ENCODE measurements at regions not wholly inside any gene's neighbourhood (a gene's known extent, or its start where the extent isn't known, plus 50 kb on each side); places are given as distances from the start of the nearest gene placed in this dataset.

- TF ChIP-seq, protein P1, sequence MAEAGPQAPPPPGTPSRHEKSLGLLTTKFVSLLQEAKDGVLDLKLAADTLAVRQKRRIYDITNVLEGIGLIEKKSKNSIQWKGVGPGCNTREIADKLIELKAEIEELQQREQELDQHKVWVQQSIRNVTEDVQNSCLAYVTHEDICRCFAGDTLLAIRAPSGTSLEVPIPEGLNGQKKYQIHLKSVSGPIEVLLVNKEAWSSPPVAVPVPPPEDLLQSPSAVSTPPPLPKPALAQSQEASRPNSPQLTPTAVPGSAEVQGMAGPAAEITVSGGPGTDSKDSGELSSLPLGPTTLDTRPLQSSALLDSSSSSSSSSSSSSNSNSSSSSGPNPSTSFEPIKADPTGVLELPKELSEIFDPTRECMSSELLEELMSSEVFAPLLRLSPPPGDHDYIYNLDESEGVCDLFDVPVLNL (CRISPR knock-in tag; IDR thresholded peaks at IDR 0.05; ENCODE audit: borderline replicate concordance, low read depth), result no peak
- no peak for TF ChIP-seq ELF4 (CRISPR knock-in tag; IDR thresholded peaks at IDR 0.05; ENCODE audit: low read depth)
- no peak for TF ChIP-seq FOXK1 (CRISPR knock-in tag; IDR thresholded peaks at IDR 0.05)
Measured at GRCh38 chr9:12394105-12394504, 299.1 kb upstream of the TYRP1 start.
